CD4-positive, alpha-beta T cell treated with Interleukin-1 beta for 1 hour (primary cell): ENCODE measurements at regions not wholly inside any gene's neighbourhood (a gene's known extent, or its start where the extent isn't known, plus 50 kb on each side); places are given as distances from the start of the nearest gene placed in this dataset.

Source experiments
- DNase-seq, 2 donors: peaks; one replicate each; pipeline ENCODE4 v3.0.0-alpha.2; 2020 to 2022

- DNase-seq: no peak
These were observed 61.1 kb upstream of the SAMSN1 start for GRCh38 chr21:14607262-14607661.

GRCh38 chr21:14603202-14603601, 57.1 kb upstream of the SAMSN1 start:
- no peak for DNase-seq

GRCh38 chr21:14602382-14602958, 56.4 kb upstream of the SAMSN1 start:
- no peak for DNase-seq

GRCh38 chr21:14600569-14601297, 54.6 kb upstream of the SAMSN1 start:
- no peak for DNase-seq

- DNase-seq: no peak
These were observed 52.0 kb upstream of the SAMSN1 start for GRCh38 chr21:14598065-14598464.
